Hindlimb muscle (tissue), 1 donor: ENCODE measurements at regions not wholly inside any gene's neighbourhood (a gene's known extent, or its start where the extent isn't known, plus 50 kb on each side); places are given as distances from the start of the nearest gene placed in this dataset.
A peak's percentile ranks its signal among the peaks of the same experiment; 100 is the strongest.
"Not testable (repeated sequence)": the region's sequence is repeated elsewhere in the genome, so short reads cannot be mapped to it uniquely, and the experiment has no call there.

Source experiments
- DNase-seq: peaks from one replicate; pipeline ENCODE4 v3.0.0-alpha.2; 2013

GRCh38 chr2:114066186-114066747 lies 176.4 kb downstream of the ACTR3 start:
- DNase-seq, result no peak

DNA sequence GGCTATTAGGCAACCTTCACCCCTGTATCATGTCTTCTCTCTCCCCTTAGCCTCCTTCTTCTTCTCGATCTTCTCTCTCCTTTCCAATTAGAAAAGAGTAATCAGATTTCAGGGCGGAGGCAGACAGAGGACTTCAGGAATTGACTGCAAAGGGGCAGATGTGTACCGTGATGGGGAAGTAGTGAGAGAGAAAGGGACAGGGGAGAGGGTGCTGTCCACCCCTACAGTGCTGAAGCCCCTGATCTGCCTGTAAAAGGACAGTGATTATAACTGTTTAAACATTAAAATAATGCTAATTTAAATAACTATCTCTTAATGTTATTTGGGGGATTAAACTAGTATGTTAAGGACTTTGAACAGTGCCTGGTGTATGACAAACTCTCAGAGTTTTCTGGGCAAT lies 178.5 kb downstream of the ACTR3 start:
- peak; percentile 23 for DNase-seq

DNA sequence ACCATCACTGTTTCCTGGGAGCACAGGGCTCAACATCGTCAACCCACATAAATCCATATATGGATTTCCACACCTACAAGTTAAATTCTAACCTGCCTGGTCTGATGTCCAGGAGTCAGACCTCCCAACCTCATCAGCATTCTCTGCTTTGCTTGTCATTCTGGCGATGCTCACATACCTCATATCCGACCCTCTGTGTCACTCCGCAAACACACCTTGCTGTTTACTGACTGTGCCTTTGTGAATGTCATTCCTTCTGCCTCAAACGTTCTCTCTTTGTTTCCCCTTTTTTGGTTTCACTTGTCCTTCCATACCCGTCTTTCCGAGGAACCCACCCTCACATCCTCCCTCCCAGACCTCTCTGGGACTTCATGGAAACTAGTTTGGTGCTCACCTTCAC lies 187.1 kb downstream of the ACTR3 start:
- DNase-seq, result no peak

- no peak for DNase-seq
These were observed 189.6 kb downstream of the ACTR3 start for GRCh38 chr2:114079366-114080004.

GRCh38 chr2:114082731-114083433 lies 193.0 kb downstream of the ACTR3 start:
- no peak for DNase-seq

GRCh38 chr2:114083717-114084387 lies 194.0 kb downstream of the ACTR3 start:
- no peak for DNase-seq

DNA sequence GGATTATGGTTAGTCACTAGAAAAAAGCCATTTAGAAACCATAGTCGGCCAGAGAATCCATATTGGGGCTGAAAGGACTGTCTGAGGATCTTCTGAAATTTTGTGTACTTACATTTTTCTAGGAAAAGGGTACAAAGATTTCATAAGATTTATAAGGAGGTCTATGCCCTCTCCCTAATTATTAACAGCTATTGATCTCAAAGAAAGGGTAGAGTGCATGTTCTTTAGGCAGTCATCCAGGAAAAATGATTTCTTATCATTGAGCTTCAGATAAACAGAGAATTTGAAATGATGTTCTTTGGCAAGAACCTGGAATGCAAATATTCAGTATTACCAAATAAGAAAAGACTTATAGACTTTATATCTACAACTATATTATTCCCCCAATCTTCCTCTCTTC lies 195.3 kb downstream of the ACTR3 start:
- no peak for DNase-seq

DNA sequence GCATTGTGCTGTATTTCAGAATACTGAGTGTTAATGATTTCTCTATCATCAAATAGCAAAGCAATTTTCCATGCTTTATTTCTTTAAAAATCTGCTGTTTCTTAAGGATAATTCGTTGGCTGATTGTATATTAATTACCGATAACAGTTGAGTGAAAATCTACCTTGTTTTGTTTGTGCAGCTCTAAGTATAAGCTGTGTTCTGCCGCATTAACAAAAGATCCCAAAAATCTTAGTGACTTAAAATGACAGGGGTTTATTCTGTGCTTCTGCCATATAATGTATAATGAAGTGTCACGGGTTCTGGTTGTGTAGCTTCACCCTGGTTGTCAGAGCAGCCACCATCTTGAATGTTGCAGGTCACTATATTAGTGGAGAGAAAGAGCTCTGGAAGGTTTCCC lies 196.1 kb downstream of the ACTR3 start:
- no peak for DNase-seq

DNA sequence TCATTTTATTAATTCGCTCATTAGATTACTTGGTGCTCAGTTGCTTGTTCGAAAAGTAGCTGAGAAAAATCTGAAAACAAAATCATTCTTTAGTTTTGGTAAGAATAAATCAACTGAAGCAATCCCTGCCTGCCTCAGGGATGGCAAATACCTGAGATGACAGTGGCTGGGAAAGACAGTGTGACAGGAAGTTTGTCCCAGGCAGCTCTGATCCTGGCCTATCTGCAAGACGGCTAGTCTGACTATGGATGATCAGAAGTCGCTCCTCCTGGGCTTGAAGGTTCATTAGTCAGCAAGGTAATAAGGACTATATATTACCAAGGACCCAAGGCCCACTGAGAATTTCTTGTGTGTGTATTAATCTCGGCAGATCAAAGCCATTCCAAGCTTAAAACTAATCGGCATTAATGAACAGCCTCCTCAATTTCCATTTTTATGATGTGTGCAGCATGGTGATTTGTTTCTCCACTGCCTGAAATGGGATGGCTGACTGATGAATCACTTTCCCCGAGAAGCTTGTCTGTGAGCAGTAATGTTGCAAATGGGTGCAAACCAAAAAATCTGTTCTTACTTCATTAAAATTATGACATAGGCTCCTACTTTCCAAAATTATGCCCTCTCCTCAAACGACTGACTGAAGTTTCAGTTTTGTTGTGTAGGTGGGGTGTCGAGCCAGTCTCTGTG lies 199.9 kb downstream of the ACTR3 start:
- no peak for DNase-seq

GRCh38 chr2:114091010-114091409 lies 201.1 kb downstream of the ACTR3 start:
- no peak for DNase-seq

DNA sequence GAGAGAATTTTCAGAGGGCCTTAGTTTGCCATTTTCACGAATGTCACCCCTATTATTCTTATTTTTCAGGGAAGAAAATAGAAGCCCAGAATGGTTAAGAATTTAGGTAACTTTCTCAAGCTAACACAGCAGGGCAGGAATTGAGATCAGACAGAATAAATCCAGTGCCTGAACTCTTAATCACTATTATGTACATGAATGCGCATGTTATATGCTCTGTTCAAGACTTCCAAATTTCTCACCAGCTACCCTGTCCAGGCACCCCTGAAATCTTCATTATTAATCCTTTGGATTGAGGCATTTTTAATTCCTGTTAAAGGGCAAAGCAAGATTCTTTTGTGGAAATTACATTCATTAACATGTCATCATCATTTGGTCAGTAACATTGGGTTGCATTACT lies 218.4 kb downstream of the ACTR3 start:
- DNase-seq, result no peak

- no peak for DNase-seq
These were observed 219.0 kb downstream of the ACTR3 start for GRCh38 chr2:114108824-114109416.

DNA sequence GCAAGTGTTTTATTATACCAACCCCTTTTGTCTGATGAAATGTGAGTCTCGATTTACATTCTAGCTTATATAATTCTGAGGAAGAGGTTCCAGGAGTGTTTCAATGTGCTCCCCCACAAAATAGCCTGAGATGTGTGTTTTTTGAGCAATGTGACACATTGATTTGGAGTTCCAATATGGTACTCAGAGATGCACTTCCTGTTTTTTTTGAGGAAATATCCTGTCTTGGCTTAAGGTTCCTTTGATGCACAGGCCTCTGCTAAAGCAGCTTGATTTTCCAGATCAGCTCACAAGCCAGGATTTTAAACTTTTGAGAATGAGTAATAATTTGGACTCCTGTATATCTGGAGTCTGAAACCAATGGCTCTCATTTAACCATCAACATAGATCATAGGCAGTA lies 221.4 kb downstream of the ACTR3 start:
- no peak for DNase-seq

- no peak for DNase-seq
These were observed 223.6 kb downstream of the ACTR3 start for GRCh38 chr2:114113518-114113917.

GRCh38 chr2:114118088-114118487 lies 228.2 kb downstream of the ACTR3 start:
- DNase-seq, result no peak

DNA sequence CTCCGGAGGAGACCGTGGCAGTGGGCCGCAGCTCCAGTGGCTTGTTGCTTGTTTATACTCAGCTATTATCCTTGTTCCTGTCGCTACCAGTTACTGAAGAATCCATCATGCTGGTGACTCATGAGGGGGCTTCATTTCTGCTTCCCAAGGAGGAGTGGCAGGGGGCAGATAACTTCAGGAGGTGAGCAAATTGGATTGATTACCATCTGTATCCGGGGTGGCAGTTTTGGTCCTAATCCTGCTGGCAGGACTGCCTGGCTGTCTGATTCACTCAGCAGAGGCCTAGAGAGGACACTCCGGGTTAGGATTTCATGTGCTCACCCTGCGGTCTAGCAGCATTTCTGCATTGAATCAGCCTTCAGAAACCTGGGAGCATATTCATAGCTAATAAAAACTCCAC lies 230.0 kb downstream of the ACTR3 start:
- no peak for DNase-seq

- DNase-seq, result no peak
These were observed 233.0 kb downstream of the ACTR3 start for GRCh38 chr2:114122930-114123329.

DNA sequence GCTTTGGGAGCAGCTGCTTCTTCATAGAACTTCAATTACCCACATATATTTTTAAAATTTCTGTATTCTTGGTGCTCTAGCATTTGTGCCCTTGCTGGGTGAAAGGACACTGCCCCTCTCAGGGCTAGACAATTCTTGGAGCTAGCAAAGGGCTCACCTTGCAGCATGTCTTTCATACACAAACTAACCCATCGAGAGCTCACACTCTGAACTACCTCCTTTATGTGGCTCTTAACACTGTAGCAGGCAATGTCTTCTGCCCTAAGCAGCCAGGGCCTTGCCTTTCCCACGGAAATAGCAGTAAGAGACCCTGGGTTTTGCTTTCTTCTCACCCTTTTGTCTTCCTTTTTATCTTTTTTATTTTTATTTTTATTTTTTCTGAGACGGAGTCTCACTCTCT lies 234.0 kb downstream of the ACTR3 start:
- DNase-seq, result no peak

DNA sequence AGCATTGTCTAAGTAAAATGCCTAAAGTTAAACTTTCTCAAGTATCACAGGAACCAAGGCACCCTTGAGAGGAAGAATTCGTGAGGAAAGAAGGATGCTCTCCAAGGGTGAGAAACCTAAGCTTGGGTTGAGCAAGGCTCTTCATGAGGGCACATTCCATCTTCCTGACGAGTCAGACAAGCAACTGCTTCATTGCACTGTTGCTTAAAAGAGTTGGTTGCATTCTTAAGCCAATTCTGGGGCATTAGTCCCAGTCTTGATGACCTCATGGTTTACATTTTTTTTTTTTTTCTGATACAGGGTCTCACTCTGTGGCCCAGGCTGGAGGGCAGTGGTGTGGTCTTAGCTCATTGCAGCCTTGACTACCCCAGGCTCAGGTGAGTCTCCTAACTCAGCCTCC lies 237.5 kb downstream of the ACTR3 start:
- DNase-seq, result no peak

DNA sequence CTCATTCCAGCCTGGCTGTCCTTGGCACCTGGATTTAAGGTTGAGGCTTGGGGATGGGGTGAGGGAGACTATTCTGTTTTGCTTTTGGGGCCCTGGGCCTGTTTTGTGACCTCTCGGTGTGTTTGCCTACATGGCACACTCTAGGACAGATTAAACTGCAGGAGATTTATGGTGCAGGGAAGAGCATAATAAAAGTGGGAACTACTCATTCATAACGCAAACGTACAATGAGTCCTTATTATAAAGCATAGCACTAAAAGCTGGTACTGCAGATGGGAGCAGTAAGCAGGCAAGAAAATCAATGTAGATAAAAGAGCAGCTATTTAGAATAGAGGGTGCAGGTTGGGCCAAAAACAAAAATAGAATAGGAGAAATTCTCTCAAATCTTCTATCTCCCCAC lies 238.4 kb downstream of the ACTR3 start:
- DNase-seq, result no peak

GRCh38 chr2:114128725-114129124 lies 238.8 kb downstream of the ACTR3 start:
- no peak for DNase-seq

GRCh38 chr2:114132050-114132449 lies 242.2 kb downstream of the ACTR3 start:
- not testable (repeated sequence) for DNase-seq

DNA sequence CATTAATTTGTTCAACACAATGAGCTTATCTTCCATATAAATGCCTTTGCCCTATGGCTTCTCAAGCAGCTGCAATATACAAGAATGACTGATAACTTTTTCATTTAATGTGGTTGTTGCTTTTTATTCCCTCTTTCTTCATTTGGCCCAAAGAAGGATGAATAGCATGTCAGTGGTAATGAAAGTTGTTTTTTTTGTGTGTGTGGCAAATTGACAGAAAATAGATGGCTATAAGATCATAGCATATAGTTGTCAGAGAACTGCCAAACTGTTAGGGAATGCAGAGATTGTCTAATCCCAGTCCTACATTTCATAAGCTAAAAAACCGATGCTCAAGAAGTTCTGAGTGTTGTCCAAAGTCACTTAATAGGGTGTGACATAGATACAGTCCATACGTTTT lies 244.3 kb downstream of the ACTR3 start:
- DNase-seq, result no peak
